GM23338 (cell line): ENCODE measurements at regions not wholly inside any gene's neighbourhood (a gene's known extent, or its start where the extent isn't known, plus 50 kb on each side); places are given as distances from the start of the nearest gene placed in this dataset.

ENCODE experiments used
- ATAC-seq: fragments of 200-7000 bp; cut with Tn5 transposase; 3 replicates; pipeline ENCODE4 v1.9.1; 2020
- DNase-seq: peaks from one replicate; pipeline ENCODE4 v3.0.0-alpha.2; 2015; ENCODE audit warnings: low spot score
- H2AFZ ChIP-seq: fragments of 200-600 bp; sonication (generic); 2 replicates; pipeline ENCODE4 v1.8.0; 2016; ENCODE audit warnings: antibody characterized with exemption, mild to moderate bottlenecking, moderate library complexity
- H3F3A ChIP-seq: fragments of 200-600 bp; sonication (generic); replicated peaks from 2 replicates; pipeline ENCODE4 v1.8.0; 2017; ENCODE audit warnings: antibody characterized with exemption, mixed run types, low read depth
- H3K27ac ChIP-seq: fragments of 200-600 bp; sonication (generic); 2 replicates; pipeline ENCODE4 v1.6.1; 2016; ENCODE audit warnings: low read depth
- H3K27me3 ChIP-seq: fragments of 200-600 bp; sonication (generic); 2 replicates; pipeline ENCODE4 v1.8.0; 2016; ENCODE audit warnings: mild to moderate bottlenecking, mixed run types, moderate library complexity; ENCODE audit not compliant: insufficient read depth
- H3K36me3 ChIP-seq: fragments of 200-600 bp; sonication (generic); 2 replicates; pipeline ENCODE4 v1.8.0; 2016; ENCODE audit warnings: mild to moderate bottlenecking; ENCODE audit not compliant: insufficient read depth
- H3K4me1 ChIP-seq: fragments of 200-600 bp; sonication (generic); 2 replicates; pipeline ENCODE4 v1.8.0; 2016; ENCODE audit warnings: mild to moderate bottlenecking, moderate library complexity; ENCODE audit not compliant: insufficient read depth
- H3K4me2 ChIP-seq: fragments of 200-600 bp; sonication (generic); 2 replicates; pipeline ENCODE4 v1.7.1; 2017; ENCODE audit warnings: mixed run types
- H3K4me3 ChIP-seq: fragments of 200-600 bp; sonication (generic); 2 replicates; pipeline ENCODE4 v1.6.1; 2016; ENCODE audit warnings: mixed run types
- H3K79me2 ChIP-seq: fragments of 200-600 bp; sonication (generic); replicated peaks from 2 replicates; pipeline ENCODE4 v1.8.0; 2017; ENCODE audit warnings: mild to moderate bottlenecking; ENCODE audit not compliant: insufficient read depth
- H3K9me2 ChIP-seq: fragments of 200-600 bp; sonication (generic); 2 replicates; pipeline ENCODE4 v1.8.0; 2017; ENCODE audit not compliant: insufficient read depth
- H4K20me1 ChIP-seq: fragments of 200-600 bp; sonication (generic); replicated peaks from 2 replicates; pipeline ENCODE4 v1.8.0; 2017; ENCODE audit warnings: mild to moderate bottlenecking; ENCODE audit not compliant: insufficient read depth
- H3K27ac Mint-ChIP-seq: 2 replicates; pipeline ENCODE4 v1.8.0; 2020; ENCODE audit warnings: inconsistent platforms, mild to moderate bottlenecking, moderate library complexity, mixed read lengths
- H3K27me3 Mint-ChIP-seq: 3 replicates; pipeline ENCODE4 v1.8.0; 2022; ENCODE audit warnings: low read depth, mild to moderate bottlenecking, moderate library complexity, mixed read lengths, inconsistent platforms; ENCODE audit not compliant: insufficient read depth, poor library complexity
- H3K36me3 Mint-ChIP-seq: 3 replicates; pipeline ENCODE4 v1.8.0; 2021; ENCODE audit warnings: low read depth, mild to moderate bottlenecking, inconsistent platforms, moderate library complexity, mixed read lengths
- H3K4me1 Mint-ChIP-seq: 3 replicates; pipeline ENCODE4 v1.8.0; 2020; ENCODE audit warnings: mild to moderate bottlenecking, inconsistent platforms, mixed read lengths
- H3K4me3 Mint-ChIP-seq: 3 replicates; pipeline ENCODE4 v1.8.0; 2021; ENCODE audit warnings: moderate library complexity, mild to moderate bottlenecking, inconsistent platforms, mixed read lengths
- H3K9me3 Mint-ChIP-seq: 3 replicates; pipeline ENCODE4 v1.8.0; 2020; ENCODE audit warnings: moderate library complexity, mild to moderate bottlenecking, inconsistent platforms, mixed read lengths
- CREB1 ChIP-seq: fragments of 250-450 bp; sonication (Bioruptor Pico); IDR thresholded peaks from 2 replicates; pipeline ENCODE4 v1.5.0; 2020; ENCODE audit warnings: low read depth, mild to moderate bottlenecking, moderate library complexity
- EZH2 ChIP-seq: fragments of 200-600 bp; sonication (generic); IDR thresholded peaks from one replicate; pipeline ENCODE4 v1.8.0; 2017; ENCODE audit warnings: antibody characterized with exemption, mild to moderate bottlenecking, low read depth; ENCODE audit not compliant: unreplicated experiment
- EZH2phosphoT487 ChIP-seq: fragments of 200-600 bp; sonication (generic); IDR thresholded peaks from one replicate; pipeline ENCODE4 v1.8.1; 2018; ENCODE audit warnings: antibody characterized with exemption; ENCODE audit not compliant: unreplicated experiment
- REST ChIP-seq: IDR thresholded peaks from one replicate; pipeline ENCODE4 v1.6.1; 2018; ENCODE audit warnings: antibody characterized with exemption; ENCODE audit not compliant: unreplicated experiment
- STAT1 ChIP-seq: IDR thresholded peaks from one replicate; pipeline ENCODE4 v1.6.1; 2016; ENCODE audit warnings: antibody characterized with exemption; ENCODE audit not compliant: unreplicated experiment
- ZNF114 ChIP-seq: fragments of 250-450 bp; sonication (Bioruptor Pico); IDR thresholded peaks from 2 replicates; pipeline ENCODE4 v1.5.0; 2020; ENCODE audit warnings: mild to moderate bottlenecking, moderate library complexity
- ZNF331 ChIP-seq: fragments of 250-450 bp; sonication (Bioruptor Pico); IDR thresholded peaks from 2 replicates; pipeline ENCODE4 v1.5.0; 2020; ENCODE audit warnings: low read depth, mild to moderate bottlenecking, moderate library complexity
- ZNF462 ChIP-seq: fragments of 250-450 bp; sonication (Bioruptor Pico); IDR thresholded peaks from 2 replicates; pipeline ENCODE4 v1.5.0; 2020; ENCODE audit warnings: mild to moderate bottlenecking, moderate library complexity
- TF ChIP-seq, protein P1 (sequence below): IDR thresholded peaks from 2 replicates; pipeline ENCODE4 v1.6.1; 2016; ENCODE audit warnings: antibody characterized with exemption
- TF ChIP-seq, protein P2 (sequence below), 2 experiments: fragments of 200-600 bp in 1 of 2; sonication (generic) in 1 of 2; conservative IDR thresholded peaks; 2 replicates each; pipeline versions ENCODE4 v1.5.1 to v1.6.1; 2016 to 2017; ENCODE audit warnings: antibody characterized with exemption in 2 of 2, low read depth in 2 of 2, mild to moderate bottlenecking in 2 of 2, moderate library complexity in 1 of 2

DNA sequence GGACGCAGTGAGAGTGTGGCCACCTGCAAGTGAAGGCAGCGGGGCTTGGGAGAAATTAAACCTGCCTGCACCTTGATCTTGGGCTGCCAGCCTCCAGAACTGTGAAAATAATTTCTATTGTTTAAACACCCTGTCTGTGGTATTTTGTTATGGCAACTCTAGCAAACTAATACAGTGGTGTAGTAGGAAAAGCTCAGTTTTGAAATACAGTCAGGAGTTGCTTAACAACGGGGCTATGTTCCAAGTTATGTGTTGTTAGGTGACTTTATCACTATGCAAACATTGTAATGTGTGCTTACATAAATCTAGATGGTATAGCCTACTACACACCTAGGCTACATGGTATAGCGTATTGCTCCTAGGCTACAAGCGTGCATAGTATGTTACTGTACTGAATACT is 93.4 kb upstream of the FN1 start (continued):
- TF ChIP-seq, protein P1, sequence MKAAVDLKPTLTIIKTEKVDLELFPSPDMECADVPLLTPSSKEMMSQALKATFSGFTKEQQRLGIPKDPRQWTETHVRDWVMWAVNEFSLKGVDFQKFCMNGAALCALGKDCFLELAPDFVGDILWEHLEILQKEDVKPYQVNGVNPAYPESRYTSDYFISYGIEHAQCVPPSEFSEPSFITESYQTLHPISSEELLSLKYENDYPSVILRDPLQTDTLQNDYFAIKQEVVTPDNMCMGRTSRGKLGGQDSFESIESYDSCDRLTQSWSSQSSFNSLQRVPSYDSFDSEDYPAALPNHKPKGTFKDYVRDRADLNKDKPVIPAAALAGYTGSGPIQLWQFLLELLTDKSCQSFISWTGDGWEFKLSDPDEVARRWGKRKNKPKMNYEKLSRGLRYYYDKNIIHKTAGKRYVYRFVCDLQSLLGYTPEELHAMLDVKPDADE, result no peak
- no peak for TF ChIP-seq EZH2
- TF ChIP-seq, protein P2, sequence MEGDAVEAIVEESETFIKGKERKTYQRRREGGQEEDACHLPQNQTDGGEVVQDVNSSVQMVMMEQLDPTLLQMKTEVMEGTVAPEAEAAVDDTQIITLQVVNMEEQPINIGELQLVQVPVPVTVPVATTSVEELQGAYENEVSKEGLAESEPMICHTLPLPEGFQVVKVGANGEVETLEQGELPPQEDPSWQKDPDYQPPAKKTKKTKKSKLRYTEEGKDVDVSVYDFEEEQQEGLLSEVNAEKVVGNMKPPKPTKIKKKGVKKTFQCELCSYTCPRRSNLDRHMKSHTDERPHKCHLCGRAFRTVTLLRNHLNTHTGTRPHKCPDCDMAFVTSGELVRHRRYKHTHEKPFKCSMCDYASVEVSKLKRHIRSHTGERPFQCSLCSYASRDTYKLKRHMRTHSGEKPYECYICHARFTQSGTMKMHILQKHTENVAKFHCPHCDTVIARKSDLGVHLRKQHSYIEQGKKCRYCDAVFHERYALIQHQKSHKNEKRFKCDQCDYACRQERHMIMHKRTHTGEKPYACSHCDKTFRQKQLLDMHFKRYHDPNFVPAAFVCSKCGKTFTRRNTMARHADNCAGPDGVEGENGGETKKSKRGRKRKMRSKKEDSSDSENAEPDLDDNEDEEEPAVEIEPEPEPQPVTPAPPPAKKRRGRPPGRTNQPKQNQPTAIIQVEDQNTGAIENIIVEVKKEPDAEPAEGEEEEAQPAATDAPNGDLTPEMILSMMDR (conservative IDR thresholded peaks at IDR 0.05; ENCODE audit: low read depth in 2 of 2), result no peak
- TF ChIP-seq ZNF114, result no peak
- no peak for TF ChIP-seq ZNF331
- no peak for TF ChIP-seq EZH2phosphoT487

DNA sequence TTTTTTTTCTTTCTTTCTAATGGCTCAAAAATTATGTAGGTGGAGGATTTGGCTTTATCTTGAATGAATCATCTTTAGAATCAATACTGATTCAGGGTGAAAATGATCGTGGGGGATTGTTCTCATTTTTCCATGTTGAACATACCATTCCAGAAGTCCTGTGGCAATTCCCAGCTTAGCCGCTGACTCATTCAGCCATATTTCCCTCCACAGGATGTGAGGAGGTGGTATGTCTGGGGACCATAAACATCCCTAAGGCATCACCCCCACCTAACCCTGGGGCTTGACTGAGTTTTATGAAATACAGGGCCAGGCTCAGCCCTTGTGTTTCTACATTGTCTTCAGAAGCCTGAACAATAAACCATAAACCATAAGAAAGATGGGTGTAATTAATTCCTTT is 92.7 kb upstream of the FN1 start:
- Histone ChIP-seq H3K9me2 (peaks cover 6% of the 10 kb centered on the region; the same call in 1 of the 2 replicates), H3K79me2 (no peaks in the 10 kb centered on the region), H3K4me1 (no peaks in the 10 kb centered on the region), H3K27me3 (no peaks in the 10 kb centered on the region), H3K4me2 (no peak overlapping the region), H4K20me1 (no peaks in the 10 kb centered on the region), H3K36me3 (no peaks in the 10 kb centered on the region), H3F3A (no peaks in the 10 kb centered on the region), H2AFZ (no peak overlapping the region), H3K27ac (no peak overlapping the region), H3K4me3 (no peak overlapping the region)
- no peak for ATAC-seq
- Mint-ChIP-seq H3K27me3 (no peaks in the 10 kb centered on the region), H3K27ac (no peak overlapping the region), H3K36me3 (peaks cover 6% of the 10 kb centered on the region; the same call in 2 of the 3 replicates), H3K9me3 (peaks cover 6% of the 10 kb centered on the region), H3K4me3 (no peak overlapping the region), H3K4me1 (no peaks in the 10 kb centered on the region)
- DNase-seq, result no peak
- TF ChIP-seq ZNF331 (no peak), REST (no peak), CREB1 (CRISPR knock-in tag) (no peak), STAT1 (no peak), ZNF114 (no peak), ZNF462 (no peak)
- TF ChIP-seq, protein P2 (conservative IDR thresholded peaks at IDR 0.05; ENCODE audit: low read depth in 2 of 2), result no peak
